Smooth muscle cell (in vitro differentiated cells): ENCODE measurements at regions not wholly inside any gene's neighbourhood (a gene's known extent, or its start where the extent isn't known, plus 50 kb on each side); places are given as distances from the start of the nearest gene placed in this dataset.

Experiments
- DNase-seq: peaks from one replicate; lab custom pipeline; 2025; ENCODE audit not compliant: unreplicated experiment; lab: John Stamatoyannopoulos, UW
- H2AFZ ChIP-seq: fragments of 200-600 bp; sonication (generic); 2 replicates; pipeline ENCODE4 v1.6.0; 2016; ENCODE audit warnings: antibody characterized with exemption, low read depth, mild to moderate bottlenecking
- H3F3A ChIP-seq: fragments of 200-600 bp; sonication (generic); 2 replicates; pipeline ENCODE4 v1.6.0; 2017; ENCODE audit warnings: antibody characterized with exemption, low read depth
- H3K27ac ChIP-seq: fragments of 200-600 bp; sonication (generic); 2 replicates; pipeline ENCODE4 v1.5.1; 2016; ENCODE audit warnings: low read depth, mild to moderate bottlenecking
- H3K27me3 ChIP-seq: fragments of 200-600 bp; sonication (generic); 2 replicates; pipeline ENCODE4 v1.6.1; 2016; ENCODE audit warnings: low read depth, mild to moderate bottlenecking
- H3K36me3 ChIP-seq: fragments of 200-600 bp; sonication (generic); 2 replicates; pipeline ENCODE4 v1.5.1; 2016; ENCODE audit warnings: low read depth
- H3K4me1 ChIP-seq: fragments of 200-600 bp; sonication (generic); 2 replicates; pipeline ENCODE4 v1.5.1; 2016; ENCODE audit warnings: low read depth
- H3K4me2 ChIP-seq: fragments of 200-600 bp; sonication (generic); 2 replicates; pipeline ENCODE4 v1.6.0; 2016; ENCODE audit warnings: mild to moderate bottlenecking
- H3K4me3 ChIP-seq: fragments of 200-600 bp; sonication (generic); 2 replicates; pipeline ENCODE4 v1.5.1; 2016; ENCODE audit warnings: mild to moderate bottlenecking
- H3K79me2 ChIP-seq: fragments of 200-600 bp; sonication (generic); 2 replicates; pipeline ENCODE4 v1.6.0; 2016; ENCODE audit warnings: low read depth, mild to moderate bottlenecking
- H3K9ac ChIP-seq: fragments of 200-600 bp; sonication (generic); 2 replicates; pipeline ENCODE4 v1.6.0; 2016; ENCODE audit warnings: low read depth
- H3K9me3 ChIP-seq: fragments of 200-600 bp; sonication (generic); replicated peaks from 2 replicates; pipeline ENCODE4 v1.5.1; 2016; ENCODE audit warnings: low read depth
- H4K20me1 ChIP-seq: fragments of 200-600 bp; sonication (generic); 2 replicates; pipeline ENCODE4 v1.6.0; 2016; ENCODE audit warnings: low read depth
- CTCF ChIP-seq: fragments of 200-600 bp; sonication (generic); IDR thresholded peaks from 2 replicates; pipeline ENCODE4 v1.5.1; 2017; ENCODE audit warnings: borderline replicate concordance, mild to moderate bottlenecking, antibody characterized with exemption; ENCODE audit not compliant: insufficient read depth, poor library complexity, severe bottlenecking
- WGBS: methylation state at CpG from one replicate; pipeline ENCODE4 v1.1.7; 2016; ENCODE audit warnings: low lambda C conversion rate; 5-methylcytosine and 5-hydroxymethylcytosine counted together

GRCh38 chr14:80055667-80056496 is 155.4 kb downstream of the DIO2 start:
- Histone ChIP-seq H3K27ac (no peak overlapping the region), H3K4me2 (no peak overlapping the region), H3K4me3 (no peak overlapping the region), H3K9me3 (no peaks in the 10 kb centered on the region), H3K27me3 (no peaks in the 10 kb centered on the region), H3K9ac (no peak overlapping the region), H3K36me3 (no peaks in the 10 kb centered on the region), H3F3A (no peaks in the 10 kb centered on the region), H4K20me1 (no peaks in the 10 kb centered on the region), H2AFZ (no peak overlapping the region), H3K4me1 (no peaks in the 10 kb centered on the region), H3K79me2 (no peaks in the 10 kb centered on the region)
- no peak for DNase-seq
- TF ChIP-seq CTCF, result peak; percentile 73
- 72% methylated on average over 7 of the region's 7 CpGs for WGBS

DNA sequence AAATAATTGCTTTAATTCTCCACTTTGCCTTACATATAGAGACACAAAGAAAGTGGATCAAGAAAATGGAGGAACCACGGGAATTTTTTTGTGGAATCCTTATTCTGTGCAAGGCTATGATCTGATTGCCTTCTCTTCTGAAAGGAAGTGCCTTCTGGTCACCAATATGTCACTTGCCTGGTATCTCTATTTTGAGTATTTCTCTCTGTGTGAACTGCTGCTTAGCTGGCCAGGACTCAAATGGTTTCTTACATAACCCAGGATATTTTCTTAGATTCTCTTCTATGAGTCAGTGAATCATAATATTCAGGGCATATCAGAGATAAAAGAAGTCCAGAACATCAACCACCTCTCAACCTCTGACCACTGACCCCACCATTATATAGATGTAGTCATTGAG is 156.1 kb downstream of the DIO2 start:
- H4K20me1 ChIP-seq, result no peaks in the 10 kb centered on the region
- WGBS, result 70% methylated on average over 1 of the region's 1 CpG
- no peak for DNase-seq
- H3K4me3 ChIP-seq, result no peak overlapping the region
- H3K36me3 ChIP-seq, result no peaks in the 10 kb centered on the region
- no peak overlapping the region for H2AFZ ChIP-seq
- H3K4me1 ChIP-seq, result no peaks in the 10 kb centered on the region
- H3K9ac ChIP-seq, result no peak overlapping the region
- no peaks in the 10 kb centered on the region for H3F3A ChIP-seq
- H3K27me3 ChIP-seq, result no peaks in the 10 kb centered on the region
- no peak for TF ChIP-seq CTCF
- H3K9me3 ChIP-seq, result no peaks in the 10 kb centered on the region
- no peak overlapping the region for H3K4me2 ChIP-seq
- H3K27ac ChIP-seq, result no peak overlapping the region
- no peaks in the 10 kb centered on the region for H3K79me2 ChIP-seq

DNA sequence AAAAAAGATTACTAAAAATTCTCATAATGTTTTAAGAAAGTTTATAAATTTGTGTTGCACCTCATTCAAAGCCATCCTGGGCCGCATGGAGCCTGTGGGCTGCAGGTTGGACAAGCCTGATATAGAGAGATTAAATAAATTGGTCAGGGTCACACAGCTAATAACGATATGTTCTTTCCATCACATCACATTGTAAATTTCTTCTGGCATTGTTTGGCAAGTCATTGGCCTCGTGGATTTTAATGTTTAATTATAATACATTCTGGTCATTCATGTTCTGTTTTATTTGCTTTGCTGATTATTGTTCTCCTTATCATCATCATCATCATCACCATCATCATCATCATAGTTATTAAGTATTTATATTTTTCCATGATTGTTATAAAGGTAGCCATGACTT is 157.3 kb downstream of the DIO2 start:
- no peak for TF ChIP-seq CTCF
- WGBS, result 89% methylated on average over 3 of the region's 3 CpGs
- no peaks in the 10 kb centered on the region for H3K9me3 ChIP-seq
- no peaks in the 10 kb centered on the region for H3K27me3 ChIP-seq
- no peak overlapping the region for H3K9ac ChIP-seq
- H3F3A ChIP-seq, result no peaks in the 10 kb centered on the region
- H3K4me3 ChIP-seq, result no peak overlapping the region
- no peak for DNase-seq
- no peak overlapping the region for H3K4me2 ChIP-seq
- no peak overlapping the region for H2AFZ ChIP-seq
- no peaks in the 10 kb centered on the region for H3K79me2 ChIP-seq
- H3K27ac ChIP-seq, result no peak overlapping the region
- H3K36me3 ChIP-seq, result no peaks in the 10 kb centered on the region
- no peaks in the 10 kb centered on the region for H4K20me1 ChIP-seq
- H3K4me1 ChIP-seq, result no peaks in the 10 kb centered on the region

DNA sequence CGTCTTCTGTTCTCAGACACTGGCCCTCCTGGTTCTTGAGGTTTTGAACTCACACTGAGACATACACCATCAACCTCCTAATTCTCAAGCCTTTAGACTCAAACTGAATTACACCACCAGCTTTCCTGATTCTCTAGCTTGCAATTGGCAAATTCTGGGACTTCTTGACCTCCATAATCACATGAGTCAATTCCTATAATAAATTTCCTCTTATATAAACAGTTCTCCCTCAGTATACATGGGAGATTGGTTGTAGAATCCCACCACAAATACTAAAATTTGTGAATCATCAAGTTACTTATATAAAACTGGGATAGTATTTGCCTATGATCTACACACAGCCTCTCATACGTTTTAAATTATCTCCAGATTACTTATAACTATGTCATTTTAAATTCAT is 162.2 kb downstream of the DIO2 start:
- Histone ChIP-seq H2AFZ (no peak overlapping the region), H3K36me3 (no peaks in the 10 kb centered on the region), H3K9ac (no peak overlapping the region), H3K4me1 (no peaks in the 10 kb centered on the region), H3K79me2 (no peaks in the 10 kb centered on the region), H3K4me2 (no peak overlapping the region), H3K9me3 (no peaks in the 10 kb centered on the region), H3F3A (no peaks in the 10 kb centered on the region), H4K20me1 (no peaks in the 10 kb centered on the region), H3K27me3 (no peaks in the 10 kb centered on the region), H3K27ac (no peak overlapping the region), H3K4me3 (no peak overlapping the region)
- DNase-seq, result no peak
- TF ChIP-seq CTCF, result no peak
- WGBS, result 80% methylated on average over 2 of the region's 2 CpGs
